ENCODE measurements at regions not wholly inside any gene's neighbourhood (a gene's known extent, or its start where the extent isn't known, plus 50 kb on each side); places are given as distances from the start of the nearest gene placed in this dataset.
A peak's percentile ranks its signal among the peaks of the same experiment; 100 is the strongest.
"Not testable (repeated sequence)": the region's sequence is repeated elsewhere in the genome, so short reads cannot be mapped to it uniquely, and the experiment has no call there.

GRCh38 chr4:8725071-8725841 is 132.7 kb downstream of the CPZ start:
- DNase-seq (ENCODE audit: low read depth, low spot score) = no peak
- H3K4me3 ChIP-seq (ENCODE audit: low read length) = no peak overlapping the region

- H3K4me3 ChIP-seq (ENCODE audit: low read length) = no peak overlapping the region
- no peak for DNase-seq (ENCODE audit: low read depth, low spot score)
Observed at GRCh38 chr4:8724436-8725070, 132.0 kb downstream of the CPZ start.

GRCh38 chr4:8723222-8723980 is 130.8 kb downstream of the CPZ start:
- H3K4me3 ChIP-seq (ENCODE audit: low read length) = no peak overlapping the region
- no peak for DNase-seq (ENCODE audit: low read depth, low spot score)

- H3K4me3 ChIP-seq (ENCODE audit: low read length) = no peak overlapping the region
- DNase-seq (ENCODE audit: low read depth, low spot score) = no peak
Observed at GRCh38 chr4:8722556-8722955, 130.0 kb downstream of the CPZ start.

- DNase-seq (ENCODE audit: low read depth, low spot score) = no peak
- H3K4me3 ChIP-seq (ENCODE audit: low read length) = no peak overlapping the region
Observed at GRCh38 chr4:8721621-8722020, 129.1 kb downstream of the CPZ start.

DNA sequence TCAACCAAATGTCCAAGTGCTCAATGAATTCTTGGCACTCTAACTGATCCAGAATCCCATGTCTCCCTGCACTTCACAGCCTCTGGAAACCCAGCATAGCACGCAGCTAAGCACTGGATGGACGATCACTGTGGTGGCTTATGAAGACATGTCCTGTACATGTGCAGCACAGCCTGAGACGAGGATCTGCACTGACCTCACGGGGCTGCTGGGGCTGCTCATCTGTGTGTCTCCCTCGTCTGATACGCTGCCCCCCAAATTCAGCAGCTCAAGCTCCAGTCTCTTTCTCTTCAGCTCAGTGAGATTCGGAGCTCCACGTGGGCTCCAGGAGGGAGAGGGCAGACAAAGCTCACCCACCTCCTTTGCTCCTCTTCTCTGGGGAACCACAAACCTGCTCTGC is 126.9 kb downstream of the CPZ start:
- DNase-seq (ENCODE audit: low read depth, low spot score) = no peak
- no peak overlapping the region for H3K4me3 ChIP-seq (ENCODE audit: low read length)

- not testable (repeated sequence) for H3K4me3 ChIP-seq (ENCODE audit: low read length); DNase-seq (ENCODE audit: low read depth, low spot score)
Observed at GRCh38 chr4:8717470-8717869, 124.9 kb downstream of the CPZ start.

- H3K4me3 ChIP-seq (ENCODE audit: low read length) = no peak overlapping the region
- DNase-seq (ENCODE audit: low read depth, low spot score) = no peak
Observed at GRCh38 chr4:8710946-8711345, 118.4 kb downstream of the CPZ start.

GRCh38 chr4:8710416-8710815 is 117.9 kb downstream of the CPZ start:
- no peak for DNase-seq (ENCODE audit: low read depth, low spot score)
- H3K4me3 ChIP-seq (ENCODE audit: low read length) = no peak overlapping the region

DNA sequence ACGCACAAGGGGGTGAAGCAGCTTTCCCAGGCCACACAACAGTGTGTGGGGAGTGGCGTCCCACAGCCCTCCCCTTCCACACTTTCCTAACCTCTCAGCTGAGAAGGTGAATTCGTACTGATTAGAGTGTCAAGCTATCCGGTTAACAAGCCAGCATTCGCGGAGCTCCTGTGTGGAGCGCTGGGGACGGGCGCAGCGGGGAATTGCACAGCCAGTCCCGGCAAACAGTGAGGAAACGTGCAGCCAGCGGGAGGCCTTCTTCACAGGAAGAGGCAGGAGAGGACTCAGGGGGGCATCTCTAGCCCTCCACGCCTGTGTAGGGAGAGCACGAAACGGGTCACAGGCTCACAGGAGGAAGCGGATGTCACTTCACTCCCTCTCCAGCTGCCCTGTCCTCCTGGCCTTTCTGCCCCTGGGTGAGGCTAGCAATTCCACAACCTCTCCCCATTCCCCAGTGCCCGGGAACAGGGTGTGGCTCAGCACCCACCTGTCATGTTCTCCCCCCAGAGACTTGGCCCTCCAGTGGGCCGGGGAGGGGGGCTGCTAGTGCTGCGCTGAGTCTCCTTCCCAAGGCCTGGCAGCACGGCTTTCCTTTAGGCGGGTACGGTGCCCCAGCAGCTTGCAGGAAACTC is 117.3 kb downstream of the CPZ start:
- no peak overlapping the region for H3K4me3 ChIP-seq (ENCODE audit: low read length)
- DNase-seq (ENCODE audit: low read depth, low spot score) = no peak

DNA sequence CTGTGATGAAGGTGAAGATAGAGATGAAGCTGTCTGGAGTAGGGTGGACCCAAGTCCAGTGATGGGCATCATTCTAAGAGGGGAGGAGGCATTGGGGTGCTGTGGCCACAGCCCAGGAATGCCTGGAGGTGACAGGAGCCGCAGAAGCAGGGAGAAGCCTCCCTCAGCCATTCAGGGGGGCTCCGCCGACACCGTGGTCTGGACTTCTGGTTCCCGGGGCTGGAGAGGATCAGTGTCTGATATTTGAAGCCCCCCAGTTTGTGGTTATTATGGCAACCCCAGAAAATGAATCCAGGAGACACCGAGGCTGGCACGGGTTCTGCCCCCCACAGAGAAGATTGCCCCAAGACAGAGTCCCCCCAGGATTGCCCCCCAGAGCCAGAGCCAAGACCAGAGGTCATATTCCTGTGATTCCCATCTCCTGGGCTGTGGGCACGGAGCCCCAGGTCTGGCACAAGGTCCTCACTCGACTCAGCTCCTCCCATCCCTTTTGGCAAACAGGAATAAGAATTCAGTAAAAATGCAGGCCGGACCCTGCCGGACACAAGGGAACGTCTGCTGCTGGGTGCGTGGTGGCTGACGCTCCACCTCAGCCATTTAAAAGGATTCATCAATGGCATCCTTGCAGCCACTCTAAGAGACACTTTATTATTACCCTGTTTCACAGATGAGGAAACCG is 116.6 kb downstream of the CPZ start:
- H3K4me3 ChIP-seq (ENCODE audit: low read length) = no peak overlapping the region
- DNase-seq (ENCODE audit: low read depth, low spot score) = no peak

DNA sequence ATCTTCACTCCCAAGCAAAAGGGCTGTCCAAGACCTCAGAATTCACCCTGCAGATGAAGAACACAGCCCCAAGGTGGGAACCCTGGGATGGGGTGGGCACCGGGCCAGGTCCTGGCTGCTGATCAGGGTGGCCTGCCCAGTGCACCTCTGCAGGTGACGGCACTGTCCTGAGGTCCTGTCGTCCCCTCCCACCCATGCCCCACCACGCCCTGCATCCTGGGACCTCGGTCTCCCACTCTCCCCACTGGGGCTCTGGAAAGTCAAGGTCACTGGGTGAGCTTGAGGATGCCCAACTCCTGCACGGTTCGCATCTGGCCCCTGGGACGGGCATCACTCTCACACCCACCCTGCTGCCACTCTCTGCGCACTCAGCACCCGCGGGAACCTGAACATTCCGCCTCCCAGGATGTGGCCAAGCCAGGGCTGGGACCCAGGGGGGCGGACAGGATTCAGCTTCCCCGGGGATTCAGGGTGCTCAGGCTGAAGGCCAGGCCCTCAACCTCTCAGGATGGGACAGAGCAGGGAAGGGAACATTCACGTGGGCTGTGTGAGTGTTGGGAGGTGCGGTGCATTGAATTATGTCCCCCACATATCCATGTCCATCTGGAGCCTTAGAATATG is 115.9 kb downstream of the CPZ start:
- no peak for DNase-seq (ENCODE audit: low read depth, low spot score)
- H3K4me3 ChIP-seq (ENCODE audit: low read length) = no peak overlapping the region

GRCh38 chr4:8707045-8707781 is 114.6 kb downstream of the CPZ start:
- no peak for DNase-seq (ENCODE audit: low read depth, low spot score)
- H3K4me3 ChIP-seq (ENCODE audit: low read length) = no peak overlapping the region

- DNase-seq (ENCODE audit: low read depth, low spot score) = peak; percentile 38
- no peak overlapping the region for H3K4me3 ChIP-seq (ENCODE audit: low read length)
Observed at GRCh38 chr4:8706216-8707044, 113.9 kb downstream of the CPZ start.

DNA sequence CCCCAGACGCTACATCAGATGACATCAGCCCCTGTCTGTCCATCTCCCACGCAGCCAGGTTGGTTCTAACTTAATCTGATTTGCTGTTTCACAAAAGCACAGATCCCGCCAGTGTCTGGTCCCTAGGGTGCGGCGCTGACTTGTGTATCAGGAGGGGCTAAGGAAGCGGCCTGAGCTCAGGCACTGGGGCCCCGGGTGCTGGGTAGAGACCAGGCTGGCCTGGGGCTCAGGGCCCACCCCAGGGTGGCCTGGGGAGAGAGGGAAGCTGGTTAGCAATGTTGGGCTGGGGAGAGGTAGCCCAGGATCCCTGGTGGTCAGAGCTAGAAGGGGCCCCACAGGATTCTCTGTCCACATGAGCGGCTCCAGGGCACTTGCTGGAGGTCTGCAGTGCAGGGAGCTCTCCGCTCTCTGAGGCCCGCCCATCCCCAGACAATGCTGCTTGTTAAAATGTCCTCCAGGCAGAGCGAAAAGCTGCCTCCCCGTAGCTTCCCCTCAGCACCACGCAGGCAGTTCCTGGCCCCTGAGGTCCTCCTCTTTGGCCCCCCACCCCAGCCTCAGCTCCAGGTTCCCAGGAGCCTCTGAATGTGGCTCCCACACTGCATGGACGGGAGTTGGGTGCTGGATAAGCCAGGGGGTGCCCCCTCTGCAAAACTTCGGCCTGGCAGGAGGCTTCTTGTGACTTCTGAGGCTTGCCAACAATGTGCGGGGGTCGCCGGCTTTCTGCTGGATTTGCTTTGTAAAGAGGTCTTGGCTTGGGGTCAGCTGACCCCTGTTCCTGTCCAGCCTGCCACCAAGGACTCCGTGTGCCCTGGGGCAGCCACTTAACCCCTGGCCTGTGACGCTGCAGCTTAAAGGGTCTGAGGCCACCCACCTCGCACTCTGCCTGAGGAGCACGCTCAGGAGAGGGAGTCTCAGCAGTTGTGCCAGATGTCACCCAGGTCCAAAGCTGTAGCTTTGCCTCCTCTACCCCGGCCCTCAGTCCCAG is 112.9 kb downstream of the CPZ start:
- DNase-seq (ENCODE audit: low read depth, low spot score) = no peak
- H3K4me3 ChIP-seq (ENCODE audit: low read length) = no peak overlapping the region

GRCh38 chr4:8704632-8705031 is 112.1 kb downstream of the CPZ start:
- no peak for DNase-seq (ENCODE audit: low read depth, low spot score)
- H3K4me3 ChIP-seq (ENCODE audit: low read length) = no peak overlapping the region
